Osteocyte (in vitro differentiated cells): ENCODE measurements at regions not wholly inside any gene's neighbourhood (a gene's known extent, or its start where the extent isn't known, plus 50 kb on each side); places are given as distances from the start of the nearest gene placed in this dataset.

Source experiments
- DNase-seq: peaks from one replicate; pipeline ENCODE4 v3.0.0; 2021; ENCODE audit warnings: mixed read lengths; ENCODE audit not compliant: unreplicated experiment; ENCODE audit errors: extremely low spot score
- H3K27ac Mint-ChIP-seq: one replicate; pipeline ENCODE4 v1.8.0; 2021; ENCODE audit warnings: mild to moderate bottlenecking, mixed read lengths; ENCODE audit not compliant: unreplicated experiment
- H3K27me3 Mint-ChIP-seq: one replicate; pipeline ENCODE4 v1.8.0; 2021; ENCODE audit warnings: mixed read lengths; ENCODE audit not compliant: unreplicated experiment
- H3K36me3 Mint-ChIP-seq: one replicate; pipeline ENCODE4 v1.8.0; 2021; ENCODE audit warnings: mixed read lengths; ENCODE audit not compliant: unreplicated experiment
- H3K4me1 Mint-ChIP-seq: one replicate; pipeline ENCODE4 v1.8.0; 2021; ENCODE audit warnings: mixed read lengths; ENCODE audit not compliant: unreplicated experiment
- H3K4me3 Mint-ChIP-seq: one replicate; pipeline ENCODE4 v1.8.0; 2021; ENCODE audit warnings: mild to moderate bottlenecking, moderate library complexity, mixed read lengths; ENCODE audit not compliant: unreplicated experiment
- H3K9me3 Mint-ChIP-seq: one replicate; pipeline ENCODE4 v1.8.0; 2021; ENCODE audit warnings: mixed read lengths; ENCODE audit not compliant: unreplicated experiment
- TF ChIP-seq, protein P1 (sequence below): fragments of 200-600 bp; sonication (generic); IDR thresholded peaks from 2 replicates; pipeline ENCODE4 v1.5.0; 2021; ENCODE audit warnings: antibody characterized with exemption, mild to moderate bottlenecking, moderate library complexity

DNA sequence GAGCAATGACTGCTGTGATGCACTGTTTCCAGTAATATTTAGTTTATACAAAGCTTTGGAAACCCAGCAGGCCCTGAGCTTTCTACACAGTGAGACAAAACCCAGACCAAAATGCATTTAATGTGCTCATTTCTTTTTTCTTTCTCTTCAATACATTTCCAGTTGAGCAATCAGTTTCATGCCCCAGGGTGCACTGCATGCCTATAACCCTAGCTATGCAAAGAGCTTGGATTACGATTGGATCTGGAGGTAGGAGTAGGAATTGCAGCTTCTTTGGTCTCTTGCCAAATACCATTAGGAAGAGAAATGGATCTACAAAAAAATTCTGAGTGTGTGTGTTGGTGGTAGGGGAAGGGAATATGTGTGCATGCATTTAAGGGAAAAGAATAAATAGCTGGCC lies 1001.4 kb downstream of the SQOR start:
- Mint-ChIP-seq H3K4me3 (no peak overlapping the region), H3K27ac (no peak overlapping the region), H3K36me3 (no peaks in the 10 kb centered on the region), H3K27me3 (no peaks in the 10 kb centered on the region), H3K9me3 (no peaks in the 10 kb centered on the region), H3K4me1 (no peaks in the 10 kb centered on the region)
- TF ChIP-seq, protein P1, sequence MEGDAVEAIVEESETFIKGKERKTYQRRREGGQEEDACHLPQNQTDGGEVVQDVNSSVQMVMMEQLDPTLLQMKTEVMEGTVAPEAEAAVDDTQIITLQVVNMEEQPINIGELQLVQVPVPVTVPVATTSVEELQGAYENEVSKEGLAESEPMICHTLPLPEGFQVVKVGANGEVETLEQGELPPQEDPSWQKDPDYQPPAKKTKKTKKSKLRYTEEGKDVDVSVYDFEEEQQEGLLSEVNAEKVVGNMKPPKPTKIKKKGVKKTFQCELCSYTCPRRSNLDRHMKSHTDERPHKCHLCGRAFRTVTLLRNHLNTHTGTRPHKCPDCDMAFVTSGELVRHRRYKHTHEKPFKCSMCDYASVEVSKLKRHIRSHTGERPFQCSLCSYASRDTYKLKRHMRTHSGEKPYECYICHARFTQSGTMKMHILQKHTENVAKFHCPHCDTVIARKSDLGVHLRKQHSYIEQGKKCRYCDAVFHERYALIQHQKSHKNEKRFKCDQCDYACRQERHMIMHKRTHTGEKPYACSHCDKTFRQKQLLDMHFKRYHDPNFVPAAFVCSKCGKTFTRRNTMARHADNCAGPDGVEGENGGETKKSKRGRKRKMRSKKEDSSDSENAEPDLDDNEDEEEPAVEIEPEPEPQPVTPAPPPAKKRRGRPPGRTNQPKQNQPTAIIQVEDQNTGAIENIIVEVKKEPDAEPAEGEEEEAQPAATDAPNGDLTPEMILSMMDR = no peak
- no peak for DNase-seq

DNA sequence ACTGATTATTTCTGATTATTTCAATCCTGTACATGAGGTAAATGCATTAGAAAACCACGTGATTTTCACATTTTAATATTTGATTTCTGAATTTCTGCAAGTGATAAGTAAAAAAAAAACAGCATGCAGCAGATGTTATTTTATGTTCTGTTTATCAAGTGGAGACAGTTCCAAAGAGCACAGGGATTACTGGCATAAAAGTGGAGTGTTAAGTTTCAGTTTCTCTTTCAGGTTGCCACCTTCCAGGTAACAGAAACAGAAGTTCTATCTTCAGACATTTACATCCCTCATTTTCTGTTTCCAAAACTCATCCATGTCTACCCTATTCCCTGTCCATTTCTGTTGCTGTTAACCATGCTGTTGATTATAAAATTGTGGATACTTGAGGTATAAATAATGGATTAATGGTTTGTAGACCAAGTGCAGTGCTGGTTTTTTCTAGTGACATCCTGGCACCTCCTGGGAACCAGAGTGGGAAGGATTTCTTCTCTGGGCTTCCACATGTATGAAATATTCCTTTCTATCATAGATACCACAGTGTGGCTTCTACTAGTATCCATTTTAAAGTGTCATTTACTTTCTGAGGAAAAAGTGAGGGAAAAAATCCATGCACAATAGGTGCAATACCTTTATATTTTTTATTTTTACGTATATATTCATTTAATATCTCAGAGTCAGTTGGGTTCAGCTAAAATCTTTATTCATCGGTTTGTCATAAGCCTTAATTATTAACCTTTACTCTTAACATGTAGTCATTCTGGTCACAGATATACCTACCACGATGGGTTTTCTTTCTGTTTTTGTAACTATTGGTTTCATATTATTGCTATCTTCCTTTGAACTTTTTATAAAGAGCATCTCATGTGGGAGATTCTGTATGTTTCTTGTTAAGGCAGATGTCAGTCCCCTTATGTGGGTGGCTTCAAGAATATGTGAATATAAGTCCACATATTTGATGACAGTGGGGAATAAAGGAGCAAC lies 1010.0 kb downstream of the SQOR start:
- TF ChIP-seq, protein P1 = no peak
- no peak overlapping the region for H3K27ac Mint-ChIP-seq
- no peaks in the 10 kb centered on the region for H3K4me1 Mint-ChIP-seq
- DNase-seq = no peak
- H3K9me3 Mint-ChIP-seq = no peaks in the 10 kb centered on the region
- no peaks in the 10 kb centered on the region for H3K27me3 Mint-ChIP-seq
- no peaks in the 10 kb centered on the region for H3K36me3 Mint-ChIP-seq
- H3K4me3 Mint-ChIP-seq = no peak overlapping the region

DNA sequence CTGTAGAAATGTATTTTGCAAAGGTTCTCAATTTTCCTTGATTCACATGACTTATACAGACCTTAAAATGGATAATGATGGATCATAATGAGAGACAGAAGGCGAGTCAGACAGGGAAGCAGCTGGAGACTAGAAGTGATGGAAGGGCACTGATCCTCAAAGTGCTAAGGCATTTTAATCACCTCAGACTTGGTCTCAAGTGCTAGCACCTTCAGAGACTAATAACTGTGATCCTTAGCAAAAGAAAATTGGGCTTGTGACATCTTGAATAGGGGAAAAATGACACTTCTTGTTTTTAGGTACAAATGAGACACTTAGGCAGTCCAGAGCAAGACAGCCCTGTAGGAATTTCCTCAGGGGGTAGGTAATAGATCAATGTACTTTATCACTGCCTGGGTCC lies 1011.7 kb downstream of the SQOR start:
- Mint-ChIP-seq H3K9me3 (no peaks in the 10 kb centered on the region), H3K4me3 (no peak overlapping the region)

DNA sequence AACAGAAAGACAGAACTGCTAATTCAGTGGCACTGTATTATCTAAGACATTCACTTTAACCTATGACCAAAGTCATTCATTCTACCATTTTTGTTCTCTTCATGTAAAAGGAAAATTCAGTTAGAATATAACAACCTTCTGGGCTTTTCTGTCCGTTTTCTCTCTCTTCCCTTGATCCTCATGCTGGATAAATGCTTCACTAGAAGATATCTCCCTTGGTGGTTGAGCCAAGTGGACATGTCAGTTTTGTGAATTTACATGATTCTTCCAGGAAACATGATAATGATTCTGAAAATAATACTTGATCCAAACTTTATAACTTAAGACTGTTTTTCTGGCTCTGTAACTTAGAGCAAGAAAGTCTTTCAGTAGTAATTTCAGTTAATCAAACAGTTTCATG lies 1012.2 kb downstream of the SQOR start:
- Mint-ChIP-seq H3K36me3 (no peaks in the 10 kb centered on the region), H3K27me3 (no peaks in the 10 kb centered on the region), H3K4me3 (no peak overlapping the region), H3K27ac (no peak overlapping the region), H3K4me1 (no peaks in the 10 kb centered on the region), H3K9me3 (no peaks in the 10 kb centered on the region)
- no peak for DNase-seq
- TF ChIP-seq, protein P1 = no peak

More for the DNA sequence above, 1011.7 kb downstream of the SQOR start:
- no peaks in the 10 kb centered on the region for H3K36me3 Mint-ChIP-seq
- H3K27me3 Mint-ChIP-seq = no peaks in the 10 kb centered on the region
- H3K27ac Mint-ChIP-seq = no peak overlapping the region
- DNase-seq = no peak
- no peaks in the 10 kb centered on the region for H3K4me1 Mint-ChIP-seq
- TF ChIP-seq, protein P1 = no peak

DNA sequence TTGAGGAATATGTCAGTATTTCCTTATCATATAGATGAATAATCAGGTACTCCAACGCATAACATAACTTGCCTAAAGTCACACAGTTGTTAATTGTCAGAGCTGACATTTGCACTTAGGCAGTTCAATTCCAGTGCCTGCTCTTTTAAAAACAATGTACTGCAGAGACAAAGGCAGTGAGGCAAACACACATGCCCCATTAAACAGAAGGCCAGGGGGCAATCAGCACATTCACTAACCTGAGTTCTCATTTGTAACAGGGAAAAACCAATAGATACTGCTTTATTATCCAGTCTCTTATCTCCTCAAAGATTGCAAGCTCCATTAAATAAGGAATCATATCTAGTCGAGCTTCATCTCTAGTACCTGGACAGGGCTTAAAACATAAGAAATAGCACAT lies 1017.4 kb downstream of the SQOR start:
- no peaks in the 10 kb centered on the region for H3K36me3 Mint-ChIP-seq
- no peak overlapping the region for H3K27ac Mint-ChIP-seq
- no peaks in the 10 kb centered on the region for H3K9me3 Mint-ChIP-seq
- H3K27me3 Mint-ChIP-seq = no peaks in the 10 kb centered on the region
- H3K4me1 Mint-ChIP-seq = no peaks in the 10 kb centered on the region
- TF ChIP-seq, protein P1 = no peak
- DNase-seq = no peak
- no peak overlapping the region for H3K4me3 Mint-ChIP-seq
